Activated CD8-positive, alpha-beta memory T cell treated with anti-CD3 and anti-CD28 coated beads for 36 hours (primary cell): ENCODE measurements at regions not wholly inside any gene's neighbourhood (a gene's known extent, or its start where the extent isn't known, plus 50 kb on each side); places are given as distances from the start of the nearest gene placed in this dataset.

ENCODE experiments used
- CTCF ChIA-PET: fragments of 350-600 bp; sonication (Branson Sonifier 250); formaldehyde crosslinking; loops from one replicate; lab custom pipeline; 2021; ENCODE audit warnings: antibody characterized with exemption; lab: Charles Lee
- POLR2A ChIA-PET: fragments of 350-600 bp; sonication (Branson Sonifier 250); formaldehyde crosslinking; loops from one replicate; lab custom pipeline; 2021; ENCODE audit warnings: antibody characterized with exemption; lab: Charles Lee

DNA sequence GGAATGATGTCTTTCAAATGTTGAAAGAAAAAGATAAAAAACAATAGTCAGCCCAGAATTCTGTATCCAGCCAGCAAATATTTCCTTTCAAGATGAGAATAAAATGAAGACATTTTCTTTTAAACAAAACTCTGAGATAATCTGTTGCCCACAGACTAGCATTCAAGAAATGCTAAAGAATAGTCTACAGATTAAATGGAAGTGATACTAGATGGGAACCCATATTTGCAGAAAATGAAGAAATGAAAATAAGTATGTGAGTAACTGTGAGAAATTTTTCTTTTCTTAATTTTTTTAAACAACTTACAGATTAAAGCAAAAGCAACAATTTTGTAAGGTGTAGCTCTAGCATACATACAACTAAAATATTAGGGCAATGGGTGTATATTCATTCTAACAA is 469.8 kb downstream of the IGSF11 start:
- ChIA-PET CTCF (no interaction called here), POLR2A (no interaction called here)

DNA sequence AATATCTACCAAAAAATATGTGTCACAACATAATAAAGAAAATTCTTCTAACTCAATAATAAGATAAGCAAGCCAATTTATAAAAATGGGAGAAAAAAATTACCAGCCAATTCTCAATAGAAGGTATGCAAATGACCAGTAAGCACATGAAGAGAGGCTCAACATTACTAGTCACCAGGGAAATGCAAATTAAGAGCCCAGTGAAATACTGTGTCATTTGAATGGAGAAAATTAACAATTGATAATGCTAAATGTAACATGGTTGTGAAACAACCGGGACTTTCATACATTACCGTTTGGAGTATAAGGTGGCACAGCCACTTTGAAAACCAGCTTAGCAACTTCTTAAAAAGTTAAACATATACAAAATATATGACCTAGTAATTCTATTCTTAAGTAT is 460.7 kb downstream of the IGSF11 start:
- ChIA-PET CTCF (no interaction called here), POLR2A (no interaction called here)

GRCh38 chr3:118577055-118577777 is 457.4 kb downstream of the IGSF11 start:
- CTCF ChIA-PET, result no interaction called here
- POLR2A ChIA-PET, result no interaction called here

GRCh38 chr3:118578559-118578958 is 456.1 kb downstream of the IGSF11 start:
- ChIA-PET POLR2A (no interaction called here), CTCF (no interaction called here)

GRCh38 chr3:118587037-118587741 is 447.5 kb downstream of the IGSF11 start:
- CTCF ChIA-PET, result no interaction called here
- POLR2A ChIA-PET, result no interaction called here

DNA sequence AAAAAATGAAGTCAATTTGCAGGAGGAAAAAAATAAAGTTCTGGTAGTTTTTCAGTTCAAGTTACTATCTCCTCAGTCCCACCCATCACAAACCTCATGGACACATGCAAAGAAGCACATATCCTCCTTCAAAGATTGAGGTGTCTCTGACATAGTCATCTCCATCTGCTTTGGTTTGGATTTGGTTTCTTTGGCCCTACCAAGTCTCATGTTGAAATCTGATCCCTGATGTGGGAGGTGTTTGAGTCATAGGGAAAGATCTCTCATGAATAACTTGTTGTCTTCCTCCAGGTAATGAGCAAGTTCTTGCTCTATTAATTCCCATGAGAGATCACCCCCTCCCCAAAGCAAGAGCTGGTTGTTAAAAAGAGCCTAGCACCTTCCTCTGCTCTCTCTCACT is 446.8 kb downstream of the IGSF11 start:
- ChIA-PET CTCF (no interaction called here), POLR2A (no interaction called here)

- CTCF ChIA-PET, result no interaction called here
- POLR2A ChIA-PET, result no interaction called here
These were observed 441.4 kb downstream of the IGSF11 start for GRCh38 chr3:118593277-118593670.

DNA sequence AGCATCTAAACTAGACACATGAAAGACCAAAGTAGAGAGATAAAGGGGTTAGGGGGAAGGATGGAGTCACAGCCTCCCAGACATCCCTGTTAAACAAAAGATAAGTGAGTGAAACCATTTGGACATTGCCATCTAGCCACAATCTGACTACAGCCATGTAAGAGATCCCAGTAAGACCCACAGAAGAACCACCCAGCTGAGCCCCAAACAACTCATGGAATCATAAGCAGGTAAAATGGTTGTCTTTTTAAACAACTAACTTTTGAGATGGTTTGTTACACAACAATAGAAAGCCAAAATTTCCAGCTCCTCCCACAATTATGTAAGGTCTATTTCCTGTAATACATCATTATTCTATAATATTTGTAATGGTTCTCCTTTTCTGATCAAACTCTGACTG is 437.5 kb downstream of the IGSF11 start:
- POLR2A ChIA-PET, result no interaction called here
- CTCF ChIA-PET, result no interaction called here

DNA sequence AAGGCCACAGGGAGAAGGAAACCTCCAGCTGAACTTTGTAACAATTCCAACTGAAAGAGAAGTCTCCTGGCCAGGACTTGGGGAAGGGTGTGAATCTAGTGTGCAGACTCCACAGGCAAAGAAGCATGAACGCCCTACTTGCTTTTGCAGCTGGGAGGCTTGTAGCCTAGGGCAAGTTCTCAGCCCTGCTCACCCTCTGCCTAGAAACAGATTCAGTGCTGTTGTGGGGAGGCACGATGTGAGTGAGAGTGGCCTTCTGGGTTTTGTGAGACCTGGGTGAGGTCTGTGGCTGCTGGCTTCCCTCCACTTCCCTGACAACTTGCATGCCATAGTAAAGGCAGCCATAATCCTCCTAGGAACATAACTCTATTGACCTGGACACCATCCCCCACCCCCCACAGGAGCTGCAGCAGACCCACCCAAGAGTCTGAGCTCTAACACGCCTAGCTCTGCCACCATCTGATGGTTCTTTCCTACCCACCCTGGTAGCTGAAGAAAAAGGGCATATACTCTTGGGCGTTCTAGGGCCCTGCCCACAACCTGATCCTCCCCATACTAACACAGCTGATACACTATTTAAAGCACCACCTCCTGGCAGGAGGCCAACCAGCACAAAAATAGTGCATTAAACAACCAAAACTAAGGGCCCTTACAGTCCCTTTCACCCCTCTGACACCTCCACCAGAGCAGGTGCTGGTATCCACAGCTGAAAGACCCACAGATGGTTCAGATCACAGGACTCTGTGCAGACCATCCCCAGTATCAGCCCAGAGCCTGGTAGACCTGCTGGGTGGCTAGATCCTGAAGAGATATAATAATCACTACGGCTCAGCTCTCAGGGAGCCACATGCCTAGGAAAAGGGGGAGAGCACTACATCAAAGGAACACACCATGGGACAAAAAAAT is 426.5 kb downstream of the IGSF11 start:
- ChIA-PET CTCF (no interaction called here), POLR2A (no interaction called here)

GRCh38 chr3:118618247-118619040 is 416.2 kb downstream of the IGSF11 start:
- POLR2A ChIA-PET, result no interaction called here
- CTCF ChIA-PET, result no interaction called here

DNA sequence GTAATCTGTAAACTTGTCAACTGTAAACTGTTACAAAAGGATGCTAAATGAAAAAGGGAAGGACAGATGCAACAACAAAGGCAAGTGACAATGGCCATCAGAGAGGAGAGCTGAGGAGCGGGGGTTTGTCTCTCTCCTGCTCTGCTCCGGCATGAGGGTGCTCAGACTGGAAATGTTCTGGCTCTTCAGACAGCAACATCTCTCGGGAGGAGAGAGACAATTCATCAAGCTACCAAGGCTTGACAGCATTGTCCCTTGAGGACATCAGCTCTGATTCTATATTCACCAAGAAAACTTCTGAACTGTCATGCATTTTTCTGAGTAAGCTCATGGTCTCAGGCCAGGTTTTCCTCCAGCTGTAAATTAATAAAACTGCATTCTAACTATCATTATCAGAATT is 408.2 kb downstream of the IGSF11 start:
- POLR2A ChIA-PET, result no interaction called here
- CTCF ChIA-PET, result no interaction called here

DNA sequence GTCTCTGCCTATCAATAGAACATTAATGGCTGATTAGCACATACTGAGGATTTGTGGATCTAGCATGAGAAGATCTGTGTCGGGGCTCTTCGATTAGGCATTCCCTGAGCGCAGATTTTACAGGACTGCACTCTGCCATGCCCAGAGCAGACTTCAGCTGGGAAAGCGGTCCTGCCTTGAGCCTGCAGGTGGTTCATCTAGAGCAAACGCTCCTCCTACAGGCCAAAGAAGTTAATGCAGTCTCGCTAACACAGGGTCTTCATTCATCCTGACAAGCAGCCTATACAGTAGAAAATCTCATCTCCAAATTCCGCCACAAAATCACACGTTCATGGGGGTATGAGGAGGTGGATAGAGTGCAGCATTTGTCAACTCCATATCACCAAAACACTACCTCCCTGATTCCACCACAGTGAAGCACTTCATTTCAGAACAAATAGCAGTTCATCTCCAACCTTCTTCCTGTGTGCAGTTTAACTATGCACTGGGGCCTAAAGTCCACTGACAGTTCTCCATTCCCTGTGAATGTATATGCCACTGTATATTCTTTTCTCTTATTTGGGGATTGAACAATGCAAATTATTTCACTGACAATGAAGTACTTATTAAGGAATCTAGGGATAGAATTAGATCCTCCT is 405.8 kb downstream of the IGSF11 start:
- ChIA-PET POLR2A (no interaction called here), CTCF (no interaction called here)

DNA sequence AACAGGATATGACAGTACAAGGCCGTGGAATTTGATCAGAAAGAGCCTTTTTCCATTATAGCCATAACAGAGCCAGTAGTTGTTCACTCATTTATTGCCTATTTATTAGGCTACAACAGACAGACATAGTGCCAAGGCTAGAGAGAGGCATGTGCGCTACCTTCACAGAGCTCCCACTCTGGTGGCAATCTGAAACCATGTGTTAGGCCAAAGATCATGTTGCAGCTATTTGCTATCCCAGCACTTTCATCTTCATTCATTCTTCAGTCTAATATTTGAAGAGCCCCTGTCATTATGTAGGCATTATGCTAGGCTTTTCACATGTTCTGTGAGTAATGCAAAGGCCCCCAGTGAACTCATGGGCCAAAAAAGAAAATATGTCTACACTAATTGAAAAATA is 404.8 kb downstream of the IGSF11 start:
- ChIA-PET POLR2A (no interaction called here), CTCF (no interaction called here)

- CTCF ChIA-PET, result no interaction called here
- POLR2A ChIA-PET, result no interaction called here
These were observed 398.9 kb downstream of the IGSF11 start for GRCh38 chr3:118635711-118636110.

DNA sequence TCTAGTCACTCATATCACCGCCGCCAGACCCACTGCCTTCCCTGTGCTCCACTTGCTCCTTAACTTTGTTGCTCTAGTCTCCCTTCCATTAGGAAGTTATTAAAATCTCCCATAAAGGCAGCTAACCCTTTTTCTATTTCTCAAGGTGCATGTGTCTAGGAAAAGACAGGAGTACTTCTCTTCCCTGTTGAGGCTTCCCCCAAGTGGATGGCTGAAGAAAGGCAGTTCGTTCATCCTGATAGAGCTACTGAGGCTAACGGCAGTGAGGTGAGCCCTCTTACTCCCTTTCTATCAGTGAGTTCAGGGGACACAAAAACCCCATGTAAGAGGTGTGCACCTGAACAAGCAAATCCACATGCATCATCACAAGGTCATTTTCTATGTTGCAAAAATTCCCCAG is 397.8 kb downstream of the IGSF11 start:
- CTCF ChIA-PET, result no interaction called here
- POLR2A ChIA-PET, result no interaction called here

DNA sequence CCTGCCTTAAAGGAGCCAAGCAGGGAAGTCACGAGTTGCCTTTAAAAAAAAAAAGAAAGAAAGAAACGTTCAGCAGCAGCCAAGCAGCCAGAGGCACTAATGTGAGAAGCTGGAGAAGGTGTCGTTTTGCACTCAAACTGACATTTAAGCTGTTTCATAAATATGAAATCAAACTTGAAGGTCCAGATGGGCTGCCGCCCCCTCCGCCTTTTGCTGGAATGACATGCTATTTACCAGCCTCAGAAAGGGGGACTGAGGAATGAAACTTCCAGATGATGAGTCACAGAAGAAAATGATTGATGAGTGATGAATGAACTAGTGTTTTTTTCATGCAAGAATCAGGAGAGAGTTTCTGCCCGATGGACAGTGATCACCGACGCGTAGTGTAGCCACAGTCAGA is 396.8 kb downstream of the IGSF11 start:
- CTCF ChIA-PET, result no interaction called here
- POLR2A ChIA-PET, result no interaction called here

- POLR2A ChIA-PET, result no interaction called here
- CTCF ChIA-PET, result no interaction called here
These were observed 393.0 kb downstream of the IGSF11 start for GRCh38 chr3:118641608-118642007.

- ChIA-PET POLR2A (no interaction called here), CTCF (no interaction called here)
These were observed 363.5 kb downstream of the IGSF11 start for GRCh38 chr3:118671192-118671591.

DNA sequence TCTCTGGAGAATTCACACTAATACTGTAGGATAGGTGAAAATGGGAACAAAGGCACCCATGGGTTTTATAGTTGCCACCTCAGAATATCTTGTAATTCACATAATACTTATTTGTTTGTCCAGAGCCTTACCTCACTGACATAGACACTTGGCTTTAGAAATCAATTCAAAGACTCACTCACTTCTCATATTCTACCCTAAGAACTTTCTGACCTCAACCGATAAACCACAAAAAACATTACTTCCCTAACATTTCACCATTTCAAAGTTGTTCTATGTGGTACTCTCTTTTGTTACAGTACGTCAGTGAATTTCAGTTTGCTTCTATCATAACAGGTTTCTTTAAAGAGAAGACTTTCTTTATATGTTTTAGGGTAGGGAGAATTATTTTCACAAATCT is 359.3 kb downstream of the IGSF11 start:
- POLR2A ChIA-PET, result no interaction called here

More for the DNA sequence above, 359.3 kb downstream of the IGSF11 start:
- CTCF ChIA-PET, result no interaction called here
